ENCODE measurements at regions not wholly inside any gene's neighbourhood (a gene's known extent, or its start where the extent isn't known, plus 50 kb on each side); places are given as distances from the start of the nearest gene placed in this dataset.

GRCh38 chr14:42353315-42353714 lies 746.6 kb downstream of the LRFN5 start:
- ATAC-seq (ENCODE audit: insufficient read depth, low read depth) (no peak), DNase-seq (no peak)
- H3K4me2 ChIP-seq (ENCODE audit: insufficient read depth, low read length) = no peak overlapping the region
- H2AFZ ChIP-seq (ENCODE audit: low read depth, low read length) = no peak overlapping the region
- no peak overlapping the region for H3K9ac ChIP-seq (ENCODE audit: low read depth, low read length)
- no peaks in the 10 kb centered on the region for H4K20me1 ChIP-seq (ENCODE audit: insufficient read depth, low read length)
- H3K27me3 ChIP-seq (ENCODE audit: insufficient read depth, low read length, poor library complexity) = no peaks in the 10 kb centered on the region
- no peak for TF ChIP-seq EZH2 (IDR thresholded peaks at IDR 0.05; ENCODE audit: borderline replicate concordance, low read depth, low read length, severe bottlenecking)
- TF ChIP-seq CTCF (IDR thresholded peaks at IDR 0.05; ENCODE audit: borderline replicate concordance, extremely low read depth, low read length, poor library complexity, severe bottlenecking) = no peak
- H3K79me2 ChIP-seq (ENCODE audit: insufficient read depth, low read length) = no peaks in the 10 kb centered on the region
- no peak overlapping the region for H3K4me3 ChIP-seq (ENCODE audit: low read depth in 1 of 2, low read length in 2 of 2)
- H3K27ac ChIP-seq (ENCODE audit: low read length) = no peak overlapping the region
- H3K36me3 ChIP-seq (ENCODE audit: insufficient read depth, low read length) = no peaks in the 10 kb centered on the region
- no peaks in the 10 kb centered on the region for H3K9me3 ChIP-seq (ENCODE audit: insufficient read depth, low read length, severe bottlenecking)
- no peaks in the 10 kb centered on the region for H3K4me1 ChIP-seq (ENCODE audit: insufficient read depth, low read length)

- H3K9ac ChIP-seq (ENCODE audit: low read depth, low read length) = no peak overlapping the region
- no peak overlapping the region for H3K27ac ChIP-seq (ENCODE audit: low read length)
- no peak overlapping the region for H2AFZ ChIP-seq (ENCODE audit: low read depth, low read length)
- no peak for ATAC-seq (ENCODE audit: insufficient read depth, low read depth)
- H3K27me3 ChIP-seq (ENCODE audit: insufficient read depth, low read length, poor library complexity) = no peaks in the 10 kb centered on the region
- no peaks in the 10 kb centered on the region for H3K36me3 ChIP-seq (ENCODE audit: insufficient read depth, low read length)
- H3K9me3 ChIP-seq (ENCODE audit: insufficient read depth, low read length, severe bottlenecking) = no peaks in the 10 kb centered on the region
- H3K79me2 ChIP-seq (ENCODE audit: insufficient read depth, low read length) = no peaks in the 10 kb centered on the region
- no peak for TF ChIP-seq CTCF (IDR thresholded peaks at IDR 0.05; ENCODE audit: borderline replicate concordance, extremely low read depth, low read length, poor library complexity, severe bottlenecking)
- no peak for TF ChIP-seq EZH2 (IDR thresholded peaks at IDR 0.05; ENCODE audit: borderline replicate concordance, low read depth, low read length, severe bottlenecking)
- H3K4me1 ChIP-seq (ENCODE audit: insufficient read depth, low read length) = no peaks in the 10 kb centered on the region
- no peak overlapping the region for H3K4me2 ChIP-seq (ENCODE audit: insufficient read depth, low read length)
- no peak overlapping the region for H3K4me3 ChIP-seq (ENCODE audit: low read depth in 1 of 2, low read length in 2 of 2)
- DNase-seq = no peak
- no peaks in the 10 kb centered on the region for H4K20me1 ChIP-seq (ENCODE audit: insufficient read depth, low read length)
Observed at GRCh38 chr14:42335918-42336317, 729.2 kb downstream of the LRFN5 start.

GRCh38 chr14:42334931-42335330 lies 728.3 kb downstream of the LRFN5 start:
- H2AFZ ChIP-seq (ENCODE audit: low read depth, low read length) = no peak overlapping the region
- no peak overlapping the region for H3K27ac ChIP-seq (ENCODE audit: low read length)
- H3K4me3 ChIP-seq (ENCODE audit: low read depth in 1 of 2, low read length in 2 of 2) = no peak overlapping the region
- no peak for ATAC-seq (ENCODE audit: insufficient read depth, low read depth)
- H3K79me2 ChIP-seq (ENCODE audit: insufficient read depth, low read length) = no peaks in the 10 kb centered on the region
- H3K36me3 ChIP-seq (ENCODE audit: insufficient read depth, low read length) = no peaks in the 10 kb centered on the region
- H3K9me3 ChIP-seq (ENCODE audit: insufficient read depth, low read length, severe bottlenecking) = no peaks in the 10 kb centered on the region
- TF ChIP-seq CTCF (IDR thresholded peaks at IDR 0.05; ENCODE audit: borderline replicate concordance, extremely low read depth, low read length, poor library complexity, severe bottlenecking) (no peak), EZH2 (IDR thresholded peaks at IDR 0.05; ENCODE audit: borderline replicate concordance, low read depth, low read length, severe bottlenecking) (no peak)
- no peaks in the 10 kb centered on the region for H3K27me3 ChIP-seq (ENCODE audit: insufficient read depth, low read length, poor library complexity)
- H3K4me1 ChIP-seq (ENCODE audit: insufficient read depth, low read length) = no peaks in the 10 kb centered on the region
- no peak overlapping the region for H3K4me2 ChIP-seq (ENCODE audit: insufficient read depth, low read length)
- H3K9ac ChIP-seq (ENCODE audit: low read depth, low read length) = no peak overlapping the region
- no peaks in the 10 kb centered on the region for H4K20me1 ChIP-seq (ENCODE audit: insufficient read depth, low read length)
- no peak for DNase-seq

- H3K9me3 ChIP-seq (ENCODE audit: insufficient read depth, low read length, severe bottlenecking) = peaks cover 4% of the 10 kb centered on the region
- no peak overlapping the region for H3K4me3 ChIP-seq (ENCODE audit: low read depth in 1 of 2, low read length in 2 of 2)
- TF ChIP-seq CTCF (IDR thresholded peaks at IDR 0.05; ENCODE audit: borderline replicate concordance, extremely low read depth, low read length, poor library complexity, severe bottlenecking) (no peak), EZH2 (IDR thresholded peaks at IDR 0.05; ENCODE audit: borderline replicate concordance, low read depth, low read length, severe bottlenecking) (no peak)
- no peaks in the 10 kb centered on the region for H4K20me1 ChIP-seq (ENCODE audit: insufficient read depth, low read length)
- ATAC-seq (ENCODE audit: insufficient read depth, low read depth) (no peak), DNase-seq (no peak)
- H3K79me2 ChIP-seq (ENCODE audit: insufficient read depth, low read length) = no peaks in the 10 kb centered on the region
- H3K9ac ChIP-seq (ENCODE audit: low read depth, low read length) = no peak overlapping the region
- no peaks in the 10 kb centered on the region for H3K4me1 ChIP-seq (ENCODE audit: insufficient read depth, low read length)
- H3K36me3 ChIP-seq (ENCODE audit: insufficient read depth, low read length) = no peaks in the 10 kb centered on the region
- no peak overlapping the region for H2AFZ ChIP-seq (ENCODE audit: low read depth, low read length)
- no peak overlapping the region for H3K4me2 ChIP-seq (ENCODE audit: insufficient read depth, low read length)
- H3K27me3 ChIP-seq (ENCODE audit: insufficient read depth, low read length, poor library complexity) = no peaks in the 10 kb centered on the region
- no peak overlapping the region for H3K27ac ChIP-seq (ENCODE audit: low read length)
Observed at GRCh38 chr14:42323426-42323825, 716.8 kb downstream of the LRFN5 start.

All from DND-41 (cell line).